GM19372 (cell line): ENCODE measurements at regions not wholly inside any gene's neighbourhood (a gene's known extent, or its start where the extent isn't known, plus 50 kb on each side); places are given as distances from the start of the nearest gene placed in this dataset.
"Not testable (repeated sequence)": the region's sequence is repeated elsewhere in the genome, so short reads cannot be mapped to it uniquely, and the experiment has no call there.

ENCODE experiments used
- ATAC-seq: cut with Tn5 transposase; IDR thresholded peaks from one replicate; pipeline ENCODE4 v1.9.1; 2021; ENCODE audit warnings: mild to moderate bottlenecking, low read depth, moderate library complexity; ENCODE audit not compliant: unreplicated experiment

DNA sequence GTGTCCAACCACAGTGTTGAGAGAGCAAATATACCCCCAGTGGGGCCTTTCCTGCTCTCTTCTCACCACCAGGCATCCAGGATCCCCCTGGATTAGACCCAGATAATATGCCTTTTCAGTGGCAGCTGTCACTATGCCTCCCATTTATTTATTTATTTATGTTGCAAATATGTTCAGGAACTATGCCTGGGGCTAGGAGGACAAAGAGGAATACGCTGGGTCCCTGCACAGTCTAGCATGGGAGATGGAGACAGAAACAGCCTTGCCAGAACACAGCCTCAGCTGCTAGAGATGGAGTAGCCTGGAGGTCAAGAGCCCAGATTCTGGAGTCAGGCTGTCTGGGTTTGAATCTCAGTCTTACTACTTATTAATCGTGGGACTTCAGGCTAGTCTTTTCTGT lies 74.6 kb upstream of the LRFN2 start:
- ATAC-seq: no peak

GRCh38 chr6:40656772-40657171 lies 69.6 kb upstream of the LRFN2 start:
- ATAC-seq: not testable (repeated sequence)

- ATAC-seq: no peak
Measured at GRCh38 chr6:40654828-40655227, 67.7 kb upstream of the LRFN2 start.

- ATAC-seq: no peak
Measured at GRCh38 chr6:40645043-40645442, 57.9 kb upstream of the LRFN2 start.

GRCh38 chr6:40642837-40643236 lies 55.7 kb upstream of the LRFN2 start:
- ATAC-seq: no peak

DNA sequence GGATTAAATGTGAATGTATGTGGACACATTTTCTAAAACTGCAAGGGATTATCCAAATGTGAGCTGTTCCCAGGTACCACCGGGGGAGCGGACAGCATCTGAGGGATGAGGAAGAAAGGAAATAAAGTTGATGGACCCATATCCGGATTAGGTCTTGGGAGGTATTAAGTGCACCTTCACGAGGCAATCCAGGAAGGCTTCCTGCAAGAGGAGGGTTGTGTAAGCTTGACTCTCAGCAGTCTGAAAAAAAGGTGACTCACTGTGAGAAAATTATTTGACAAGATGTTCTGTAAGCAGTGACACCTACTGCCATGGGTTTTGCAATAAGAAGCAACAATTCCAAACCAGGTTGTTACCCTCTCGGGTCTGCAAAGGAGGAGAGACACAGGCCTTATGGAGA lies 55.0 kb upstream of the LRFN2 start:
- no peak for ATAC-seq

GRCh38 chr6:40640599-40641227 lies 53.5 kb upstream of the LRFN2 start:
- ATAC-seq: no peak
